Activated CD4-positive, alpha-beta T cell treated with anti-CD3 and anti-CD28 coated beads, Interleukin-2, amount 50 U/mL, for 48 hours (primary cell): ENCODE measurements at regions not wholly inside any gene's neighbourhood (a gene's known extent, or its start where the extent isn't known, plus 50 kb on each side); places are given as distances from the start of the nearest gene placed in this dataset.

Experiments used
- DNase-seq, 2 experiments: peaks; one replicate each; pipeline ENCODE4 v3.0.0-alpha.2; 2020

GRCh38 chr2:128368437-128369107, 49.9 kb upstream of the HS6ST1 start:
- DNase-seq = no peak

- no peak for DNase-seq
These were observed 50.5 kb upstream of the HS6ST1 start for GRCh38 chr2:128369108-128369555.

GRCh38 chr2:128369602-128370467, 51.2 kb upstream of the HS6ST1 start:
- no peak for DNase-seq

- no peak for DNase-seq
These were observed 52.0 kb upstream of the HS6ST1 start for GRCh38 chr2:128370468-128371247.

- DNase-seq = no peak
These were observed 52.6 kb upstream of the HS6ST1 start for GRCh38 chr2:128371248-128371630.

- no peak for DNase-seq
These were observed 53.1 kb upstream of the HS6ST1 start for GRCh38 chr2:128371648-128372345.

- DNase-seq = no peak
These were observed 54.1 kb upstream of the HS6ST1 start for GRCh38 chr2:128372621-128373341.

GRCh38 chr2:128373451-128374000, 54.9 kb upstream of the HS6ST1 start:
- DNase-seq = no peak

GRCh38 chr2:128374001-128374710, 55.5 kb upstream of the HS6ST1 start:
- DNase-seq = no peak

GRCh38 chr2:128374711-128375413, 56.2 kb upstream of the HS6ST1 start:
- no peak for DNase-seq

GRCh38 chr2:128375454-128375853, 56.8 kb upstream of the HS6ST1 start:
- no peak for DNase-seq

GRCh38 chr2:128376241-128377041, 57.8 kb upstream of the HS6ST1 start:
- DNase-seq = no peak

- DNase-seq = no peak
These were observed 58.6 kb upstream of the HS6ST1 start for GRCh38 chr2:128377071-128377910.

- DNase-seq = no peak
These were observed 59.8 kb upstream of the HS6ST1 start for GRCh38 chr2:128378231-128379020.

- DNase-seq = no peak
These were observed 60.6 kb upstream of the HS6ST1 start for GRCh38 chr2:128379021-128380015.
